Hepatocyte (in vitro differentiated cells): ENCODE measurements at regions not wholly inside any gene's neighbourhood (a gene's known extent, or its start where the extent isn't known, plus 50 kb on each side); places are given as distances from the start of the nearest gene placed in this dataset.

Experiments used
- EZH2 ChIP-seq: fragments of 200-600 bp; sonication (generic); IDR thresholded peaks from 2 replicates; pipeline ENCODE4 v1.6.1; 2016; ENCODE audit warnings: antibody characterized with exemption, mild to moderate bottlenecking, borderline replicate concordance
- EZH2phosphoT487 ChIP-seq: fragments of 200-600 bp; sonication (generic); IDR thresholded peaks from one replicate; pipeline ENCODE4 v1.6.1; 2018; ENCODE audit warnings: antibody characterized with exemption, mild to moderate bottlenecking, low read depth, moderate library complexity; ENCODE audit not compliant: unreplicated experiment, severe bottlenecking
- TF ChIP-seq, protein P1 (sequence below): fragments of 200-600 bp; sonication (generic); IDR thresholded peaks from 2 replicates; pipeline ENCODE4 v1.5.1; 2016; ENCODE audit warnings: antibody characterized with exemption, mild to moderate bottlenecking; ENCODE audit not compliant: poor library complexity

DNA sequence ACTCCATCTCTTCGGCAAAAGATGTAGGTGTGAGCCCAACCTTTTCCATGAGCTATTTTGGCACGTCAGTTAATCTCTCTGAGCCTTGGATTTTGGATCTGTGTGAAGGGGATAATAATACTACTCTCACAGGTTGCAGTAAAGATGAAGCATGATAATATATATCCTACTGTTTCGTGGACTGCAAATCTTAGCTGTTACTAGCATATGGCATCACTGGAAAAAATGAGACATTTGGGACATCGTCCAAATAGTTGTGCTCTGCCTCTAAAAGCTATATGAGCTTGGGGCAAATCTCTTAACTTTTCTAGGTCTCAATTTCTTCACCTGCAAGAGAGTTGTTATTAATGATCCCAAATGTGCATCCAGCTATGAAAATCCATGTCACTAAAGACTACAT is 147.4 kb upstream of the ZRANB2 start:
- TF ChIP-seq, protein P1, sequence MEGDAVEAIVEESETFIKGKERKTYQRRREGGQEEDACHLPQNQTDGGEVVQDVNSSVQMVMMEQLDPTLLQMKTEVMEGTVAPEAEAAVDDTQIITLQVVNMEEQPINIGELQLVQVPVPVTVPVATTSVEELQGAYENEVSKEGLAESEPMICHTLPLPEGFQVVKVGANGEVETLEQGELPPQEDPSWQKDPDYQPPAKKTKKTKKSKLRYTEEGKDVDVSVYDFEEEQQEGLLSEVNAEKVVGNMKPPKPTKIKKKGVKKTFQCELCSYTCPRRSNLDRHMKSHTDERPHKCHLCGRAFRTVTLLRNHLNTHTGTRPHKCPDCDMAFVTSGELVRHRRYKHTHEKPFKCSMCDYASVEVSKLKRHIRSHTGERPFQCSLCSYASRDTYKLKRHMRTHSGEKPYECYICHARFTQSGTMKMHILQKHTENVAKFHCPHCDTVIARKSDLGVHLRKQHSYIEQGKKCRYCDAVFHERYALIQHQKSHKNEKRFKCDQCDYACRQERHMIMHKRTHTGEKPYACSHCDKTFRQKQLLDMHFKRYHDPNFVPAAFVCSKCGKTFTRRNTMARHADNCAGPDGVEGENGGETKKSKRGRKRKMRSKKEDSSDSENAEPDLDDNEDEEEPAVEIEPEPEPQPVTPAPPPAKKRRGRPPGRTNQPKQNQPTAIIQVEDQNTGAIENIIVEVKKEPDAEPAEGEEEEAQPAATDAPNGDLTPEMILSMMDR: no peak
- no peak for TF ChIP-seq EZH2
- no peak for TF ChIP-seq EZH2phosphoT487
